ENCODE measurements at regions not wholly inside any gene's neighbourhood (a gene's known extent, or its start where the extent isn't known, plus 50 kb on each side); places are given as distances from the start of the nearest gene placed in this dataset.

GRCh38 chr20:10724449-10725173 is 50.8 kb upstream of the JAG1 start:
- no peak for DNase-seq

- no peak for DNase-seq
These were observed 55.3 kb upstream of the JAG1 start for GRCh38 chr20:10728873-10729670.

- no peak for DNase-seq
These were observed 56.0 kb upstream of the JAG1 start for GRCh38 chr20:10729785-10730184.

GRCh38 chr20:10730629-10731183 is 56.9 kb upstream of the JAG1 start:
- no peak for DNase-seq

GRCh38 chr20:10731190-10731965 is 57.6 kb upstream of the JAG1 start:
- DNase-seq: peak; percentile 28 to 70

GRCh38 chr20:10733122-10733521 is 59.3 kb upstream of the JAG1 start:
- no peak for DNase-seq

GRCh38 chr20:10735195-10735949 is 61.6 kb upstream of the JAG1 start:
- DNase-seq: no peak

- DNase-seq: no peak
These were observed 65.3 kb upstream of the JAG1 start for GRCh38 chr20:10739134-10739533.

GRCh38 chr20:10739566-10739965 is 65.8 kb upstream of the JAG1 start:
- DNase-seq: no peak

- no peak for DNase-seq
These were observed 67.3 kb upstream of the JAG1 start for GRCh38 chr20:10741060-10741459.

GRCh38 chr20:10745790-10746189 is 72.0 kb upstream of the JAG1 start:
- no peak for DNase-seq

- DNase-seq: no peak
These were observed 73.2 kb upstream of the JAG1 start for GRCh38 chr20:10747019-10747418.

GRCh38 chr20:10749084-10749483 is 75.3 kb upstream of the JAG1 start:
- no peak for DNase-seq

- no peak for DNase-seq
These were observed 78.4 kb upstream of the JAG1 start for GRCh38 chr20:10752206-10752605.

- no peak for DNase-seq
These were observed 81.0 kb upstream of the JAG1 start for GRCh38 chr20:10754824-10755223.

GRCh38 chr20:10758446-10758845 is 84.6 kb upstream of the JAG1 start:
- no peak for DNase-seq

- DNase-seq: no peak
These were observed 87.4 kb upstream of the JAG1 start for GRCh38 chr20:10761232-10761631.

GRCh38 chr20:10761786-10762185 is 88.0 kb upstream of the JAG1 start:
- no peak for DNase-seq

- DNase-seq: no peak
These were observed 88.4 kb upstream of the JAG1 start for GRCh38 chr20:10762216-10762615.

- DNase-seq: no peak
These were observed 89.3 kb upstream of the JAG1 start for GRCh38 chr20:10763112-10763511.

- no peak for DNase-seq
These were observed 95.9 kb upstream of the JAG1 start for GRCh38 chr20:10769700-10770099.

GRCh38 chr20:10770753-10771152 is 97.0 kb upstream of the JAG1 start:
- no peak for DNase-seq

Data from cerebellar nuclear complex (tissue), 1 donor.